HG03135 (cell line): ENCODE measurements at regions not wholly inside any gene's neighbourhood (a gene's known extent, or its start where the extent isn't known, plus 50 kb on each side); places are given as distances from the start of the nearest gene placed in this dataset.

Experiments used
- ATAC-seq: cut with Tn5 transposase; IDR thresholded peaks from one replicate; pipeline ENCODE4 v1.9.1; 2021; ENCODE audit warnings: mild to moderate bottlenecking, moderate library complexity; ENCODE audit not compliant: unreplicated experiment

DNA sequence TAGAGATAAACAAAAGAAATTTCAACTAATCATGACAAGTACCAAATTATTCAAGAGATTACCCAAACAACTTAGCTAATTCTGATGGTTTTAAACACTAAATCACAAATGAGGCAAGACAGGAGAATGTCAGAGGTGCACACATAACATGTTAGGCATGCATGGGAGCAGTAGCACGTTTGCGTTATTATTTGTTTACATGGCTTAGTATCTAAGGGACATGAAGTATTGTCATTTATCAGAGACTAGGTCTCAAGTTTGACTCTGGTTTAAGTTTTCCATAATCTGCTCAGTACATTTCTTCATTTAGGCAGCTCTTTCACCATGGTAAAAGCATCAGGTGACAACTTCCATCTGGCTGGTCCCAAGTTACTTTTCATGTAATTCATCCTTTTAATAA lies 244.1 kb upstream of the TNC start:
- no peak for ATAC-seq

DNA sequence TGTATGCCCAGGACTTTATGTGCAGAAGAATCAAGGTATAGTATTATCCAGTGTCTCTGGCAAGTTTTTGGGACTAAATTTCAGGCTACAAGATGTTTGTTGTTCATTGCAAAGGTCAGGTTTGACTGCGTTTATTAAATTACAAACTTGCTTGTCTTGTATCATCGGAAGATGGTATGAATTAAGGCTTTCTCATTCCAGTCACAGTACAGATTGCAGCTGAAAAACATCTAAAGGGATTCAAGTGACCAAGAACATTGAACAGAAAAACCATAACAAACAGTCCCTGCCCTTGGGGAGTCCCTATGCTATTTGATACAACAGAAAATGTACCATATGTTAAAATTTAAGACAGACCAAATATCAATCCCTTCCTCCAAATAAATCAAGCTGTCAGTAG lies 244.7 kb upstream of the TNC start:
- no peak for ATAC-seq

DNA sequence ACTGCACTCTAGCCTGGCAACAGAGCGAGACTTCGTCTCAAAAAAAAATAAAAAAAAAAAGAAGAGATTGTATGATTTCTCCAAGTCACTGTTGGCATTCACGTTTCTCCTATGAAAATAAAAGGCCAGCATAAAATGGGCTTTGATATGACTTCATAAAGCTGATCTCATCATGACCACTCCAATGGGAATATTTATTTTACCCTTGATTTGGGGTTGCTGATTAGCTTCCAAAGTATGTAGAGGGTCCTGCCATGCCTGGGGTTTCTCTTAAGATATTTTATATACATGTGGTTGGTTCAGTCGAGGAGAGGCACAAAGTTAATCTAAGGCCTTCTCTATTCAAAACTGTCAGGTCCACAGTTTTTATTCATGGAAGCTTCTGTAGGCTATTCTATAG lies 247.0 kb upstream of the TNC start:
- ATAC-seq: no peak

DNA sequence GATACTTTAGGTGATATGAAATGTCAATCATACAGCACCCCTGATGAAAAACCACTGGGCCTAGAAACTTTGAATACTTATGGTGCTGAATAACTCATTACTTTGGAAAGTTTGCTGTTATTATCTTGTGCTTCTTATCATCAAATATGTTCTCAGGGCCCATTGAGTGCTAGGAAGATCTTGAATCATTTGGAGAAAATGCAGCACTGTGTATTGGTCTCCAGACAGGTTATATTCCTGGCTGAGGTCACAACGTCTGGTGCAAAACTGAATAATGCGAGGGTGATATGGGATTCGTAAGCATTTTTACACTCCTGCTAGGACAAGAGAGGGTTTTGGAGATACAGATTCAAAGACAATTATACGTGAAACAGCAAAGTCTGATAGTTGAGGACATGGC lies 249.4 kb upstream of the TNC start:
- no peak for ATAC-seq

DNA sequence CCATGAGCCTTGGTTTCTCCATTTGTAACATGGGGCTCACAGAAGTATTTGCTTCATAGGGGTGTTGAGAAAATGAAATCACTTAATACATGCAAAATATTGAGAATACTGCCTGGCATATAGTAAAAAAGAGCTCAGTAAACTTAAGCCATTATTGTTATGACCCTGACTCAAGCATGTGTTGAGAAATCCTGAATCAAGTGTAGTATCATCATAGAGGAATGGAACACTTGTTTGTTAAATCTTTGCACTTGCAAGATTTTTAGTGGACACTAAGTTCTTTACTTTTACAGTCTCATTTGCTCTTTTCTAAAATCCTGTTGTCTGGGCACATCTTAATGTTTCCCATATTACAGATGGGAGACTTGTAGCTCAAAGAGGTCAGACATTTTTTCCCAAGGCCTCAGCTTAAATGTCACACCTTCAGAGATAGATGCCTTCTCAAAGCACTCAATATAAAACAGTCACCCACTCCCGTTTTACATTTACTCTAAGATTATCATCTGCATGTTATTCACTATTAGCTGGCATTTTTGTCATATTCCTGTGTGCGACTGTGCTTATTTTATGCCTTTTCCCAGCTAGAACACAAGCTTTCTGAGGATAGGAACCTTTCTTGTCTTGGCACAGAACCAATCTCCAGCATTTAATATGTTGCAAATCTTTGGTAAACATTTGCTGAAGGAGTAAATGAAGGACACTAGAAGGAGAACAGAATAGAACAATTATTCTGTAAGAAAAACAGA lies 250.0 kb upstream of the TNC start:
- no peak for ATAC-seq

DNA sequence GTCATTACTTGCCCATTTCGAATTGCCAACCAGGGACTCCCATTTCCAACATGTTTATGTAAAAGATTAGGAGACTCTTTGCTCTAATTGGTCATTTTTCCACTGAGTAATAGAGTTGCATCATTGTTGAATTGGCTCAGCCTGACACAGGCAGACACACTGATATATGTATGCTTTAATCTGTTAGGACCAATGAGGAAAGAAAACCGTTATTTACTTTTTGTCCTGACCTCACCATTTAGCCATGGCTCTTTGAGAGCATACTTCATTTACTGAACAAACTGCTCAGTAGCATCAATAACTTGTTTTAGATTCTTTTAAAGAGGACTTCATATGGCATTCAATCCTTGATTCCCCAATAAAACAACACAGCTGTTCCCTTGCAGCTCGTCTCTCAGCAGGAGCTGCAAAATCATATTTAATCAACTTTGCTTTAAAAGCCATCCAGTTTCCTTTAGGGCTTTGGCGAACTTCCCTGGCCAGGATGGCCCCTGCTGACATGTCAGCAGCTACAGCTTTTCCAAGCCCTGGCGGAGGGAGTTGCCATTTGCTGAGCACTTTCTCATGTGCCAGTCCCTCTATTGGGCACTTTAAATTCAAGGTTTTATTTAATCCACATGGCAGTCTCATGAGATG lies 251.5 kb upstream of the TNC start:
- ATAC-seq: no peak

DNA sequence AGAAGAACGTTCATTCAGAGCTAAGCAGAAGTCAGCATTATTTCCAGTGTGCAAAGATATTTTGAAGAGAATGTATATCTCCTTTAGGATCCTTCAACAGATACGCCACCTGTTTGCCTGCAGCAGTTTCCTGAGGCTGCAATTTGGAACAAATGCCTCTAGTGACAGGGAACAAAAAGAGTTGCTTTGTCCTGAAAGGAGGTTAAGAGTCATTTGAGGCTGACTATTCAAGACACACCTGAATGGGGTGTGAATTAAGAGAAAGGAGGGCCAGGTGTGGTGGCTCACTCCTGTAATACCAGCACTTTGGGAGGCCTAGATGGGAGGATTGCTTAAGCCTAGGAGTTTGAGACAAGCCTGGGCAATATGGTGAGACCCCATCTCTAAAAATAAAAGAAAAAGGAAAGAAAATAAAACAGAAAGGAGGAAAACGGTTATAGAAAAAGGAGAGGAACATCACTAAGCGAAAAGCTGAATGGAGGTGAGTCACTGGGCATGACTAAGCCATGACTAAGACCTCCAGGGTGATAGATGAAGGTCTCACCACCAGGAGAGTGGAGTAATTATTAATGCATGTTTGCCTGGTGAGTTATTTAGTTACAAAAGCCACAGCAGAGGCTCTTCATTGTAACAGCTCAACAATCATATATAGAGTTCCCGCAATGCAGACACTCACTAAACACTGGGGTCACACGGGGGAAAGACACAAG lies 255.2 kb upstream of the TNC start:
- ATAC-seq: peak; percentile 90

DNA sequence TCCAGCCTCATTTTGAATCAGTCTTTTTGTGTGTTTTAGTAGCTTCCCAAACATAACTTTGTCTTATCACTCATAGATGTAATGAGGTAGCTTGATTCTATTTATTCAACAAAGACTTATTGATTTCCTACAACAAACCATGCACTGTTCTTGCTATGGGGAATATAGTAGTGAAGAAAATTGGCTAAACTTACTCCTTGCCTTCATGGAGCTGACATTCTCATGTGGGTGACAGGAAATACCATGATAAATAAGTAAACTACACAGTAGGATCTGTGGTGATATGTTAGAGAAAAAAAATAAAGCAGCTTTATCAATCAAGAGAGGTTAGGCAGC lies 255.7 kb upstream of the TNC start:
- ATAC-seq: no peak

DNA sequence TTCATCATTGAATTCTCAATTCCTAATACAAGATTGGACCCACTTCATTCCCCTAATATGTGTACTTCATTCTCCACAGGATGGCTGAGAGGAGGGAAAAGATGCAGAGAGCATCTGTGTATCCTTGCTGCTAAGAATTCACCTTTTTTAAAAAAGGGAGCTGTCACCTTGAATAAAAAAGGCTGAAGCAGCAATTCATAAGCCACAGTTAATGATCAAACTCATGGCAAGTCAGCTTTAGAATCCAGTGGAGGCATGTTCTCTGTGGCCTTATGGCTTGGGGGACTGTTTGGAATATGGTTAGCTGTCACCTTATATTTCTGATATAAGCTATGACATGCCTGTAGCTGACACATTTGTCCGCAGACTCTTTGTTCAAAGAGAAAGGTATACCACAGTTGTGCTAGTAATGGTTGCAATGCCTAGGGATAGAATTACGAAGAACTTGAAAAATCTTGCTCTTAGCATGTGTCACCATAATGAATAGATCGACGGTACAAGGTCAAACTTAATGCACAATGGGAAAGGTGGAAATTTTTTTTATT lies 256.8 kb upstream of the TNC start:
- ATAC-seq: no peak

DNA sequence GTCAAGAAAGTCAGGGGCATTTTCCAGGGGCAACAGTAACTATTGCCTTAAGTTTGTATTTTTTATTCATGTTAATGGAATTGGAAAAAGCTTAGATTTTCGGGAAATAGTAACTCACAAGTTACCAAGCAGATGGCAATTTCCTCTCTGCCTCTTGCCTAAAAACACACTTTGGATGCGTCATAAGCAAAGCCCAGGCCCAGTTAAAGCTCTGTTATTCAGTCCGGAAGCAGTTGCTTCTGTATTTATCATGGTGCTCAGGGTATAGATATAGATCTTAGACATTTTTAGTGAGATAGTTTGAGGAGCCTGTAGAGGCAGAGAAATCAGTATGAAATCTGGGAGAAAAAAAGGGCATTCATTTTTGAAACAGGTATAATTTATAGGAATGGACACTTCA lies 260.3 kb upstream of the TNC start:
- no peak for ATAC-seq

DNA sequence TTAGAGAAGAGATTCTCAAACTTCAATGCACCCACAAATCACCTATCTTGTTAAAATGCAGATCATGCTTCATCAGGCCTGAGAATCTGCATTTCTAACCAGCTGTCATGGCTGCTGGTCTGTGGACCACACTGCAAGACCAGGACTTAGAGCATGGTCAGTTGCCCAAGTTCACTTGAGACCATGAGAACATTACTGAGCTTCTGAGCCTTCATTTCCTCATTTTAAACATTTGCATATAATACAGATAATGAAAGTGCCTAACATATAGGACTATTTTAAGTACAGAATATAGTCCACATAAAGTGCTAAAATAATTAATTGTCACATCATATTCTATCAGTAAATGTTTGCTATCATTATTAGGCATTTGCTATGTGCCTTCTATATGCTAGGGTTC lies 260.8 kb upstream of the TNC start:
- ATAC-seq: no peak

DNA sequence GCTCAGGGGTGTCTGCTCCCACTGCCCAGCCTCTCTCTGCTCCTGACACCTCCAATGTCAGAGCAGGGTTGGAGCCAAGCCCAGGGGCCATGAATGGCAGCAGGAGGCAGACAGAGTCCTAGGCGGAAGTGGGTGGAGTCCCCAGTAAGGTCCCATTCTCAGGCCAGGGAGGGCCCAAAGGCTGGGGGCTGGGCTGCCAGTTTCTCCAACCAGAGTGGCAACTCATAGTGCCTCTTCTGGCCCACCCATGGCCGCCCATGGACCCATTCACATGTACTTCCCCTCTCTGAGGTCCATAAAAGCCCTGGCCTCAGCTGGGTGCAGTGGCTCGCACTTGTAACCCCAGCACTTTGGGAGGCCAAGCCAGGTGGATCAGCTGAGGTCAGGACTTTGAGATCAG lies 261.8 kb upstream of the TNC start:
- ATAC-seq: no peak

DNA sequence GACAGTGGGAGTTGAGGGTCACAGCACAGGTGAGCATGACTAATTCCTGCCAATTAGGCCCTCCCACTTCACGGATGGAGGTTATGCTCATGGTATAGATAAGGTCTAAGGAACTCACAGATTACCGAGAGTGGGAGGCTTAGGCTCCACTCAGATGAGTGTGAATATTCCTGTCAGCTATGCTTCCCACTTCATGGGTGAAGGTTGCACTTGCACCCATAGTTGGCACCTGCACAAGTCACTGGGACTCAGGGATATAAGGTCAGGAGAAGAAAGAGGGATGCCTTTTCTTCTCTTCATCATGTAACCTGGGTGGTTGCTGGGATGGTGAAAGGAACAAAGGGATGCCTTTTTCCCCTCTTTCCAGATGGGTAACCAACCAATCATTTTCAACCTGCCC lies 264.9 kb upstream of the TNC start:
- no peak for ATAC-seq

DNA sequence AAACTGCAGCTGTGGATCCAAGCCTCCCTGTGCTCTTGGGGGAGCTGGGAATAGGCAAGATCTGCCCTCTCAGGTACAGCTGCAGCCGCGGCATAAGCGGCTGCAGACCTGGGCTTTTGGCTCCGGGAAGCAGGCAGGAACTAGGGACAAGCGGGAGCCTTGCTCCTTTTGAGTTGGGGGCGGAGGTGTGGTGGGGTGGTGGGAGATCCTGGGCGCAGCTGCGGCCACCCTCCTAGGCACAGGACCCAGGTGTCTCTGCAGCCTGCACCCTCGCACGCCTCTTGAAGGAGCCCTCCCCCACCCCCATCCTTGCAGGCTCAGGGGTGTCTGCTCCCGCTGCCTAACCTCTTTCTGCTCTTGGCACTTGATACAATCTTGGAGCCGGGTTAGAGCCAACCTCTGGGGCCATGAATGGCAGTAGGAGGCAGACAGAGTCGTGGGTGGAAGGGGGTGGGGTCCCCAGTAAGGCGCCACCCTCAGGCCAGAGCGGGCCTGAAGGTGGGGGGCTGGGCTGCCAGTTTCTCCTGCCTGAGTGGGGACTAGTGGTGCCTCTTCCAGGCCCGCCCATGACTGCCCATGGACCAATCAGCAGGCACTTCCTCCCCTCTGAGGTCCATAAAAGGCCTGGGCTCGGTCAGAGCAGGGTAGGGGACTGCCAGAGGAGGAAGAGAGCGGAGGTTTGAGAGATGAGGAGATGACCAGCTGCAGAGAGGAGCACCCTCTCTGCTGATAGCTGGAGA lies 267.6 kb upstream of the TNC start:
- no peak for ATAC-seq

DNA sequence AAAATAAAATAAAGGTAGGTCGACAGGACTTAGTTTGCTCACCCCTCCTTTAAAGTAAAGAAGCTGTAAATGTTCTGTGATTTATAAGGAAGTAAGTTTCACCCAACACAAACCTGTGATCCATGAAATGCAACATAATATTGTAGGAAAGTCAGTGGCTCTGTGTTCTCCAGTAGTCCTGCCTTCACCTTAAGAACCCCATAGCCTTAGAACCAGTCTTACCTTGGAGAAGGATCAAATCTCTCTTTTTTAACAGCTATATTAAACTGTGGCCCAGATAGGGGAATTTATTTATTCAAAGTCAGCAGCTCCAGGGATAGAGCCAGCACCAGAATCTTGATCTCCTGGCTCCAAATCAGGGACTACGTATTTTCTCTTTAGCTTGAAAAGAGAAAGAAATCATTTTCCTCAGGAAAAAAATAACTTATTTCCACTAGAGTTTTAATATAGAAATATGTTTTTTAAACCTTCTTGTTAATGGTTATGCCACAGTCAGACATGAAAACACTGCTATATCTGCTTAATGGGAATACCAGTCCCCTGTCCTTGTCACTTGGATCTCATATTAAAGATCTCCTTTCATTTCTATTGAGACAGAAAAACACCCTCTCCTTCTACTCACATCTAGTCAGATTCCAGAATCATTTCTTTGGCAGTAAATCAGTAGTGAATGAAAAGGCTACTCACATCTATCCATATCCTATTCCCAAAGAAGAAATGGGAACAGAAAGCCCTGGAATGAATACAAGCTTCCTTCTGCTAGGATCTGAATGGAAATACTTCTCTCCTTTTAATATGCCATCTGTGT lies 269.2 kb upstream of the TNC start:
- ATAC-seq: no peak

DNA sequence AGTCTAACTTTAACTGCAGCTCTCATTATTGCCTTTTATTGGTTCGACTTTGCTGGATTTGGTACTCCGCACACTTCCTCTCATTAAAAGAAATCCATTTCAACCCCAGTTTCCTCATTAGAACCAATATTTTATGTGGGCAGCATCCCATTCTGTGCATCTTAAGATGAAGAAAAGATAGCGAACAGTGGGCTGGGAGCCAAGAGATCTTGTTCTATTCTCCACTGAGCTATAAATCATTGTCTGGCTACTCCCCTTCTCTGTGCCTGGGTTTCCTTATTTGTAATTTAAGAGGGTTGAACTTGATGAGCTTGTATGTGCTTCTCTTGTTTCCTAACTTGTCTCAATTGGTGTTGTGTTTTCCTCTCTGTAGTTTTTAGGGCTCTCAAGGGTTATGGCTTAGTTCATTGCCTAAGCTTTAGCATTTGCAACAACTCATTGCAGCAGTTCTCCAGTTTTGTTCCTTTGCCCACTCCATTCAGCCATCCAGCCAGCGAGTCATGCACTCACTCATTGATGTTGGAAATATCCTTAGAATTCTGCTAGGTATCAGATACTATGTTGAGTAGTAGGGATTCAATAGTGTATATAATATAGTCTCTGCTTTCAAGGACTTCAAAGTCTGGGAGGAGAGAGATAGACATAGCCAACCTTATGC lies 273.3 kb upstream of the TNC start:
- ATAC-seq: no peak

DNA sequence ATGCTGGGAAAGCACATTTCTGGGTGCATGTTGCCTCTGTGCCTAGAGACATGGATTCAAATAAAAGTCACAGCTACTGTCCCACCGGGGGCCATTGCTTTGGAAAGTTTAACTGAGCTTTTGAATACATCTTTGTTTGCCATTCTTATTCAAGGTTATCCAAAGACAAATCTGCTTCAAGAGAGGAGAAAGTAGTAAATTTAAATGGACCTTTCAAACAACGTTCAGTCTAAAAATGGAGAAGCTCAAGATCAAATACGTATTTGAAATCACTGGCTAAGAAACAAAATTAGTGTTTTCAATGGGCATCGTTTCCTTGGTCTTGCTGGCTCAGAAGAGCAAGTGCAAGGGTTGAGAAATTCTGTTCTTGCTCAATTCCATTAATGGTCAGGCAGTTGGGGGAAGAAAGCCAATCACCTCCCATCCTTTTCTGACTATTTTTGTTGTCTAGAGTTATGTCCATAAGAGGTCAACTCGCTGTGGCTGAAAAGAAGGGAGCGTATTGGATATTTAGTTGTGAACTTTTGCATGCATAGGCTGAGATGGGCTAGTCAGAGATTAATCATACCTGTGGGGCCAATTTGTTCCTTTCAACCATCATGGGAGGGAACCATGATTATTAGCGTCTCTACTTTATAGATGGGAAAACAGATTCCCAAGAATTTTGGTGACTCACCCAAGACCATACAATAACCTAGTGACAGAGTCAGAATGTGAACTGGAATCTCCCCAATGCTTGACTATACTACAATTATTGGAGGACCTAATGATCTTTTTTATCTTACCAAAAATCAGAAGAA lies 276.2 kb upstream of the TNC start:
- no peak for ATAC-seq

DNA sequence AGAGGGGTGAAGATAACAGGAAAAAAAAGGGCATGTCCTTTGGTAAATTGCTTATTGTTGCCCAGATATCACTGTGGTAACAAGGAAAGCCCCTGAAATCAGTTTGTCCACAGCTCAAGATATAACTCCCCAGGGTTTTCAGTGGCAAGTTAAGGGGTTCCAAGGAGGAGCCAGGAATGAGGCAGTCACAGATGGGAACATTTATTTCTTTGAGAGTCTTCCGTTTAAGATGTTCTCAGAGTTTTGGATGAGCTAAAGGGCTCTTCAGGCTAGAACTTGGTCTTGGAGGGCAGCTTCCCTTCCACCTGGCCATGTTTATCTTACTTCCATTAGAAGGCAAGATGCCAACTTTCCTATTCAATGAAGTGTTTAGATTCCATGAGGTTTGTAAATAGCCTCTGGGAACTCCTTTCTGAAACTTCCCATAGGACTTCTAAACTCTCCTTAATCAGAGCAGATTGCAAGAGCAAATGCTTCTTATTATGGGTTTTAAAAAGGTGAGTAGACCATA lies 277.6 kb upstream of the TNC start:
- ATAC-seq: no peak

DNA sequence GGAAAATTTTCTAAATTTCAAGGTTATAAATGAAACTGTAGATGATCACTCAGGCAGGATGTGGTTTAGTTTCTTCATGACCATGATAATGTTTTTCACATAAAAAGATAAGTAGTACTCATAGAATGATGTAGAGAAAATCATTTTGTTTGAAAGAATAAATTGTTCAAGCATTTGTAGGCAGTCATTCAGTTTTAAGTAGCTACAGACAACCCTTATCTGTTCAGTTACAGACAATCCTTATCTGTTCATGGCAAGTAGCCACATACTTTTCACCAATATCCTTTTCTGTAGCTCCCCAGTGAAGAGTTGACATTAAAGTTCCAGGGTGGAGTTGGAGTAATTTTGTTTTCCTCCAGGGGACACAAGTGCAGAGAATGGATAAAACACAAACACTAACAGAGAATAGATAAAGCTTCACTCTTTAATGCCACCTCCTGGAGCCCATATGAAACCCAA lies 278.1 kb upstream of the TNC start:
- ATAC-seq: no peak
